DND-41 (cell line): ENCODE measurements at regions not wholly inside any gene's neighbourhood (a gene's known extent, or its start where the extent isn't known, plus 50 kb on each side); places are given as distances from the start of the nearest gene placed in this dataset.

ENCODE experiments used
- ATAC-seq: fragments of 200-7000 bp; cut with Tn5 transposase; 3 replicates; pipeline ENCODE4 v1.9.1; 2021; ENCODE audit warnings: low read depth; ENCODE audit not compliant: insufficient read depth
- DNase-seq: peaks from one replicate; pipeline ENCODE4 v3.0.0-alpha.2; 2020
- H2AFZ ChIP-seq: 2 replicates; pipeline ENCODE4 v1.6.0; 2012; ENCODE audit warnings: low read depth, low read length
- H3K27ac ChIP-seq: 2 replicates; pipeline ENCODE4 v1.5.1; 2012; ENCODE audit warnings: low read length, inconsistent platforms
- H3K27me3 ChIP-seq: fragments of 200-600 bp; sonication (generic); 2 replicates; pipeline ENCODE4 v1.6.0; 2012; ENCODE audit warnings: low read length, mild to moderate bottlenecking, inconsistent platforms; ENCODE audit not compliant: insufficient read depth, poor library complexity
- H3K36me3 ChIP-seq: 2 replicates; pipeline ENCODE4 v1.5.1; 2012; ENCODE audit warnings: low read length, inconsistent platforms; ENCODE audit not compliant: insufficient read depth
- H3K4me1 ChIP-seq: 2 replicates; pipeline ENCODE4 v1.5.1; 2012; ENCODE audit warnings: mild to moderate bottlenecking, low read length; ENCODE audit not compliant: insufficient read depth
- H3K4me2 ChIP-seq: 2 replicates; pipeline ENCODE4 v1.6.0; 2012; ENCODE audit warnings: mild to moderate bottlenecking, moderate library complexity, low read length, inconsistent platforms; ENCODE audit not compliant: insufficient read depth
- H3K4me3 ChIP-seq, 2 experiments: fragments of 200-600 bp in 1 of 2; shearing (Covaris generic) in 1 of 2; 2 replicates each; pipeline ENCODE4 v1.5.1; 2012 to 2016; ENCODE audit warnings: inconsistent platforms in 2 of 2, low read length in 2 of 2, mild to moderate bottlenecking in 2 of 2, low read depth in 1 of 2, moderate library complexity in 1 of 2
- H3K79me2 ChIP-seq: 2 replicates; pipeline ENCODE4 v1.6.0; 2012; ENCODE audit warnings: low read length, inconsistent platforms; ENCODE audit not compliant: insufficient read depth
- H3K9ac ChIP-seq: 2 replicates; pipeline ENCODE4 v1.6.0; 2012; ENCODE audit warnings: low read depth, mild to moderate bottlenecking, inconsistent platforms, low read length, moderate library complexity
- H3K9me3 ChIP-seq: 2 replicates; pipeline ENCODE4 v1.5.1; 2012; ENCODE audit warnings: low read length, moderate library complexity, mild to moderate bottlenecking, inconsistent platforms; ENCODE audit not compliant: insufficient read depth, severe bottlenecking
- H4K20me1 ChIP-seq: 2 replicates; pipeline ENCODE4 v1.6.0; 2012; ENCODE audit warnings: low read length; ENCODE audit not compliant: insufficient read depth
- EZH2 ChIP-seq: IDR thresholded peaks from 3 replicates; pipeline ENCODE4 v1.6.1; 2012; ENCODE audit warnings: borderline replicate concordance, low read depth, mild to moderate bottlenecking, moderate library complexity, low read length, inconsistent platforms; ENCODE audit not compliant: severe bottlenecking
- TF ChIP-seq, protein P1 (sequence below): IDR thresholded peaks from 2 replicates; pipeline ENCODE4 v1.5.1; 2012; ENCODE audit warnings: borderline replicate concordance, low read length, moderate library complexity, mild to moderate bottlenecking; ENCODE audit not compliant: poor library complexity, severe bottlenecking; ENCODE audit errors: extremely low read depth

DNA sequence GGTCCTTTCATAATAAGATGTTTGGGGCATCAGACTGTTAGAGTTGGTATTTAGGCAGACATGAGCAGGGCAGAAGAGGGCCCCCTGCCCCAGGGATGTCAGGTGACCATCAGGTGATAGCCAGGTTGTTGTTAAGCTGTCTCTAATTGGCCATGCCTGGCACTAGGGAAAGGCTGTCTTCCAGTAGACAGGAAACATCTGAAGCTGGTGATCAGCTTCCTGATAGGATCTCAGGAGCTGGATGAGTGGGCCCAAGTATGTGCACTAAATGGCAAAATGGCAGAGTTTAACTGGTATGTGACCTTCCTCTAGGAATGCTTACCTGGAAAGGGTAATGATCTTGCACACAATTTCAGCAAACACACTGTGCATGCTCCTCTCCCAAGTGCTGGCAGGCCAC, 190.7 kb downstream of the CDH26 start:
- ATAC-seq, result no peak
- H3K27me3 ChIP-seq, result no peaks in the 10 kb centered on the region

DNA sequence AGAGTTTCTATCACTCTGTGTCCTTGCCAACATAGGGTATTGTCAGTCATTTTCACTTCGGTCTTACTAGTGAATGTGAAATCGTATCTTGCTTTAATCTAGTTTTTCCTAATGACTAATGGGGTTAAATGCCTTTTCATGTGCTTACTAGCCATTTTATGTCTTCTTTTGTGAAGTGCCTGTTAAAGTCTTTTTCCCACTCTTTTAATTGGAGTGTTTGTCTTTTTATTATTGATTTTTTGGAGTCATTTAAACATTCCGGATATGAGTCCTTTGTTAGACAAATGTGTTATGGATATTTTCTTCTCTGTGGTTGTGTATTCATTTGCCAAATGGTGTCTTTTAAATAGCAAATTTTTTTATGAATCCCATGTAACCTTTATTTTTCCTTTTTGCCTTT, 194.6 kb downstream of the CDH26 start:
- no peaks in the 10 kb centered on the region for H3K27me3 ChIP-seq

More for the DNA sequence above, 190.7 kb downstream of the CDH26 start:
- peaks cover 20% of the 10 kb centered on the region for H3K36me3 ChIP-seq
- no peaks in the 10 kb centered on the region for H3K9me3 ChIP-seq
- no peak overlapping the region for H3K4me2 ChIP-seq
- H4K20me1 ChIP-seq, result peaks cover 12% of the 10 kb centered on the region; the same call in 1 of the 2 replicates
- H3K4me1 ChIP-seq, result peaks cover 18% of the 10 kb centered on the region
- no peak overlapping the region for H3K9ac ChIP-seq
- no peak overlapping the region for H3K4me3 ChIP-seq
- no peak for DNase-seq
- no peak for TF ChIP-seq EZH2
- TF ChIP-seq, protein P1, sequence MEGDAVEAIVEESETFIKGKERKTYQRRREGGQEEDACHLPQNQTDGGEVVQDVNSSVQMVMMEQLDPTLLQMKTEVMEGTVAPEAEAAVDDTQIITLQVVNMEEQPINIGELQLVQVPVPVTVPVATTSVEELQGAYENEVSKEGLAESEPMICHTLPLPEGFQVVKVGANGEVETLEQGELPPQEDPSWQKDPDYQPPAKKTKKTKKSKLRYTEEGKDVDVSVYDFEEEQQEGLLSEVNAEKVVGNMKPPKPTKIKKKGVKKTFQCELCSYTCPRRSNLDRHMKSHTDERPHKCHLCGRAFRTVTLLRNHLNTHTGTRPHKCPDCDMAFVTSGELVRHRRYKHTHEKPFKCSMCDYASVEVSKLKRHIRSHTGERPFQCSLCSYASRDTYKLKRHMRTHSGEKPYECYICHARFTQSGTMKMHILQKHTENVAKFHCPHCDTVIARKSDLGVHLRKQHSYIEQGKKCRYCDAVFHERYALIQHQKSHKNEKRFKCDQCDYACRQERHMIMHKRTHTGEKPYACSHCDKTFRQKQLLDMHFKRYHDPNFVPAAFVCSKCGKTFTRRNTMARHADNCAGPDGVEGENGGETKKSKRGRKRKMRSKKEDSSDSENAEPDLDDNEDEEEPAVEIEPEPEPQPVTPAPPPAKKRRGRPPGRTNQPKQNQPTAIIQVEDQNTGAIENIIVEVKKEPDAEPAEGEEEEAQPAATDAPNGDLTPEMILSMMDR, result no peak
- no peak overlapping the region for H2AFZ ChIP-seq
- H3K79me2 ChIP-seq, result peaks cover 3% of the 10 kb centered on the region; the same call in 1 of the 2 replicates
- H3K27ac ChIP-seq, result no peak overlapping the region

DNA sequence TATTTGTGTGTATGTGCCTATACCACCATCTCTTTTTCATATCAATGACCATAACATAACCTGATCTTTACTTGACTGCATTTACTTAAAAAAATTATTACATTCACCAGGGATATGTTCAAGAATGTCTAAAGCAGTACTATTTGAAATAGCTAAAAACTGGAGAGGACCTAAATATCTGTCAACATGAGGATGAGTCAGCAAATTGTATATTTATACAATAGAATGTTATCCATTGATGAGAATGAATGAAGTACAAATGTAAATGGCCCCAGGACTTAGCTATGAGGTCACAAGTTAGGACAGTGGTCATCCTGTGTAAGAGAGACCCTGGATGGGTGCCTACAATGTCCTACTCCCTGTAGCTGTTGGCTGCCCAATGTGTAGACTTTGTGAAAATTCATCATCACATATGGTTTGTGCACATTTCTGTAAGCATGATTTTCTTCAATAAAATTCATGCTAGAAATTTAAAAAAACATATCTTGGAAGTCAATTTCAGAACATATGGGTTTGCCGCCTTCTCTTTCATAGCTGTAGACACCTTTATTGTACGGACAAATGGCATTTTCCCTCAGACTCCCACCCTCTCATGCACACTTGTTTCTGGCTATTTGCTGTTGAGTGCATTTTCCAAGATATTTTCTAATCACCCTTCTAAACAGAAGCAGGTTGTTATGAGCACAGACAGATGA, 202.4 kb downstream of the CDH26 start:
- H3K4me2 ChIP-seq, result no peak overlapping the region
- no peak overlapping the region for H3K9ac ChIP-seq
- no peak overlapping the region; the same call in 1 of the 2 replicates for H3K27ac ChIP-seq
- H3K9me3 ChIP-seq, result peaks cover 13% of the 10 kb centered on the region
- DNase-seq (no peak), ATAC-seq (no peak)
- no peaks in the 10 kb centered on the region for H3K4me1 ChIP-seq
- H2AFZ ChIP-seq, result no peak overlapping the region
- no peak overlapping the region for H3K4me3 ChIP-seq
- no peaks in the 10 kb centered on the region for H3K27me3 ChIP-seq
- no peaks in the 10 kb centered on the region for H4K20me1 ChIP-seq
- TF ChIP-seq, protein P1, result no peak
- TF ChIP-seq EZH2, result no peak
- peaks cover 45% of the 10 kb centered on the region for H3K36me3 ChIP-seq
- H3K79me2 ChIP-seq, result peaks cover 3% of the 10 kb centered on the region; the same call in 1 of the 2 replicates

More for the DNA sequence above, 194.6 kb downstream of the CDH26 start:
- Histone ChIP-seq H3K79me2 (no peaks in the 10 kb centered on the region), H2AFZ (no peak overlapping the region), H3K36me3 (peaks cover 38% of the 10 kb centered on the region), H3K4me3 (no peak overlapping the region), H3K27ac (no peak overlapping the region), H3K9me3 (peaks cover 12% of the 10 kb centered on the region), H4K20me1 (peaks cover 9% of the 10 kb centered on the region; the same call in 1 of the 2 replicates), H3K4me1 (no peaks in the 10 kb centered on the region), H3K9ac (no peak overlapping the region), H3K4me2 (no peak overlapping the region)
- no peak for ATAC-seq
- DNase-seq, result no peak
- TF ChIP-seq, protein P1, result no peak
- TF ChIP-seq EZH2, result no peak
